K562 (cell line): ENCODE measurements at regions not wholly inside any gene's neighbourhood (a gene's known extent, or its start where the extent isn't known, plus 50 kb on each side); places are given as distances from the start of the nearest gene placed in this dataset.

Experiments
- FOXK1 ChIP-seq: sonication (generic); formaldehyde crosslinking; IDR thresholded peaks from 2 replicates; pipeline ENCODE4 v1.8.0; 2022; ENCODE audit warnings: missing genetic modification reagents, mild to moderate bottlenecking, borderline replicate concordance
- PTTG1 ChIP-seq: fragments of 450-650 bp; IDR thresholded peaks from 2 replicates; pipeline ENCODE4 v1.6.1; 2016; ENCODE audit warnings: low read depth, mild to moderate bottlenecking, missing genetic modification characterization, missing compliant biosample characterization
- TAL1 ChIP-seq: fragments of 450-650 bp; IDR thresholded peaks from 2 replicates; pipeline ENCODE4 v1.6.1; 2016; ENCODE audit warnings: mild to moderate bottlenecking
- TRIM25 ChIP-seq: fragments of 450-650 bp; IDR thresholded peaks from 2 replicates; pipeline ENCODE4 v1.7.0; 2016; ENCODE audit warnings: borderline replicate concordance
- ZNF551 ChIP-seq: fragments of 250-450 bp; sonication (Bioruptor Pico); IDR thresholded peaks from 2 replicates; pipeline ENCODE4 v1.5.0; 2021; ENCODE audit warnings: mild to moderate bottlenecking, moderate library complexity
- TF ChIP-seq, protein P1 (sequence below), 2 experiments: fragments of 450-650 bp; formaldehyde crosslinking in 1 of 2; IDR thresholded peaks; 2 replicates each; pipeline versions ENCODE4 v1.4.0 to v1.6.1; 2014 to 2020; ENCODE audit warnings: mild to moderate bottlenecking in 2 of 2, borderline replicate concordance in 1 of 2, low read depth in 1 of 2
- TF ChIP-seq, protein P2 (sequence below): sonication (generic); formaldehyde crosslinking; IDR thresholded peaks from 2 replicates; pipeline ENCODE4 v1.8.1; 2023; ENCODE audit warnings: mild to moderate bottlenecking, missing genetic modification reagents, moderate library complexity

DNA sequence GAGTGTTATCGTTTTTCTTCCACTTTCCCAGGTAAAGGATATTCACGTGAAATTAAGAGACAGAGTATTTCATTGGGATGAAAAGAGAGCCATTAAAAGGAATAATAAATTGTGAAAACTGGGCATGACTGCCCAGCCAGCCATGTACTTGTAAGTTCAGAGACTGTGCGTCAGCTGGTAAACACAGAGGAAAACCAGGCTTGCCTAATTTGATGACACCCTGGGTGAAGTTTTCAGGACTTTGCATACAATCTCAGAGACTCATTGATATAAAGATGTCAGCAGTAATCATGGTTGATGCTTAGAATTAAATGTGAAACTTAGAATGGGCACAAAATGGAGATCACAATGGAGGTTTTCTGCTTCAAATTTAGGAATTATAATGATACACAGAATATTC is 153.5 kb upstream of the ZEB2 start (continued):
- TF ChIP-seq, protein P1, sequence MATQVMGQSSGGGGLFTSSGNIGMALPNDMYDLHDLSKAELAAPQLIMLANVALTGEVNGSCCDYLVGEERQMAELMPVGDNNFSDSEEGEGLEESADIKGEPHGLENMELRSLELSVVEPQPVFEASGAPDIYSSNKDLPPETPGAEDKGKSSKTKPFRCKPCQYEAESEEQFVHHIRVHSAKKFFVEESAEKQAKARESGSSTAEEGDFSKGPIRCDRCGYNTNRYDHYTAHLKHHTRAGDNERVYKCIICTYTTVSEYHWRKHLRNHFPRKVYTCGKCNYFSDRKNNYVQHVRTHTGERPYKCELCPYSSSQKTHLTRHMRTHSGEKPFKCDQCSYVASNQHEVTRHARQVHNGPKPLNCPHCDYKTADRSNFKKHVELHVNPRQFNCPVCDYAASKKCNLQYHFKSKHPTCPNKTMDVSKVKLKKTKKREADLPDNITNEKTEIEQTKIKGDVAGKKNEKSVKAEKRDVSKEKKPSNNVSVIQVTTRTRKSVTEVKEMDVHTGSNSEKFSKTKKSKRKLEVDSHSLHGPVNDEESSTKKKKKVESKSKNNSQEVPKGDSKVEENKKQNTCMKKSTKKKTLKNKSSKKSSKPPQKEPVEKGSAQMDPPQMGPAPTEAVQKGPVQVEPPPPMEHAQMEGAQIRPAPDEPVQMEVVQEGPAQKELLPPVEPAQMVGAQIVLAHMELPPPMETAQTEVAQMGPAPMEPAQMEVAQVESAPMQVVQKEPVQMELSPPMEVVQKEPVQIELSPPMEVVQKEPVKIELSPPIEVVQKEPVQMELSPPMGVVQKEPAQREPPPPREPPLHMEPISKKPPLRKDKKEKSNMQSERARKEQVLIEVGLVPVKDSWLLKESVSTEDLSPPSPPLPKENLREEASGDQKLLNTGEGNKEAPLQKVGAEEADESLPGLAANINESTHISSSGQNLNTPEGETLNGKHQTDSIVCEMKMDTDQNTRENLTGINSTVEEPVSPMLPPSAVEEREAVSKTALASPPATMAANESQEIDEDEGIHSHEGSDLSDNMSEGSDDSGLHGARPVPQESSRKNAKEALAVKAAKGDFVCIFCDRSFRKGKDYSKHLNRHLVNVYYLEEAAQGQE (IDR thresholded peaks at IDR 0.05; ENCODE audit: borderline replicate concordance), result no peak
- TF ChIP-seq, protein P1 (CRISPR knock-in tag; IDR thresholded peaks at IDR 0.05; ENCODE audit: low read depth), result no peak
- TF ChIP-seq TAL1 (no peak), ZNF551 (CRISPR knock-in tag) (no peak), TRIM25 (no peak), FOXK1 (CRISPR knock-in tag) (no peak), PTTG1 (tag) (no peak)
- TF ChIP-seq, protein P2, sequence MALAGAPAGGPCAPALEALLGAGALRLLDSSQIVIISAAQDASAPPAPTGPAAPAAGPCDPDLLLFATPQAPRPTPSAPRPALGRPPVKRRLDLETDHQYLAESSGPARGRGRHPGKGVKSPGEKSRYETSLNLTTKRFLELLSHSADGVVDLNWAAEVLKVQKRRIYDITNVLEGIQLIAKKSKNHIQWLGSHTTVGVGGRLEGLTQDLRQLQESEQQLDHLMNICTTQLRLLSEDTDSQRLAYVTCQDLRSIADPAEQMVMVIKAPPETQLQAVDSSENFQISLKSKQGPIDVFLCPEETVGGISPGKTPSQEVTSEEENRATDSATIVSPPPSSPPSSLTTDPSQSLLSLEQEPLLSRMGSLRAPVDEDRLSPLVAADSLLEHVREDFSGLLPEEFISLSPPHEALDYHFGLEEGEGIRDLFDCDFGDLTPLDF (CRISPR knock-in tag), result no peak
